ENCODE measurements at regions not wholly inside any gene's neighbourhood (a gene's known extent, or its start where the extent isn't known, plus 50 kb on each side); places are given as distances from the start of the nearest gene placed in this dataset.

DNA sequence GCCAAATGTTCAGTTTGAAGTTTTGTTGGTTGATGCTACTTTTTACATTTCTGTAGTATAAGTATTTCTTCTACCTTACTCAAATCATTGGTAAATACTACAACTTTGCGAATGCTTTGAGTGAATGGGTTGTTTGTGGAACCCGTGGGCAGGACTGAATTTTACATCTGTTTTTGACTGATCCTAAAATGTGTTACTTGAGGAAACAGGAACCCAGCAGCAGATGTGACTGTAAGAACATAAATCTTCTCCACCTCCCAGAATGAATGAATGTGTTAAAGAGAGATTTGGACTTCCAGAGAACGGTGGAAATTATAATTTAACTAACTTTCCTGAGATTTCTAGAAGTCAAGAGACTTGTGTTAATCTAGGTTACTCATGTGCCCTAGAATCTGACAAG lies 728.5 kb upstream of the MARCKS start:
- no peak for TF ChIP-seq CTCF (conservative IDR thresholded peaks at IDR 0.05; ENCODE audit: low read depth in 2 of 2)
- no peak for TF ChIP-seq POLR2AphosphoS5 (IDR thresholded peaks at IDR 0.05; ENCODE audit: low read depth)
- no peak for TF ChIP-seq EZH2 (IDR thresholded peaks at IDR 0.05; ENCODE audit: low read depth, unreplicated experiment)
- no peak for TF ChIP-seq REST (IDR thresholded peaks at IDR 0.05; ENCODE audit: unreplicated experiment)
- no peak for TF ChIP-seq JUNB (IDR thresholded peaks at IDR 0.05; ENCODE audit: unreplicated experiment)
- TF ChIP-seq EZH2phosphoT487 (IDR thresholded peaks at IDR 0.05; ENCODE audit: unreplicated experiment) = no peak
- TF ChIP-seq, protein P1, sequence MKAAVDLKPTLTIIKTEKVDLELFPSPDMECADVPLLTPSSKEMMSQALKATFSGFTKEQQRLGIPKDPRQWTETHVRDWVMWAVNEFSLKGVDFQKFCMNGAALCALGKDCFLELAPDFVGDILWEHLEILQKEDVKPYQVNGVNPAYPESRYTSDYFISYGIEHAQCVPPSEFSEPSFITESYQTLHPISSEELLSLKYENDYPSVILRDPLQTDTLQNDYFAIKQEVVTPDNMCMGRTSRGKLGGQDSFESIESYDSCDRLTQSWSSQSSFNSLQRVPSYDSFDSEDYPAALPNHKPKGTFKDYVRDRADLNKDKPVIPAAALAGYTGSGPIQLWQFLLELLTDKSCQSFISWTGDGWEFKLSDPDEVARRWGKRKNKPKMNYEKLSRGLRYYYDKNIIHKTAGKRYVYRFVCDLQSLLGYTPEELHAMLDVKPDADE (IDR thresholded peaks at IDR 0.05) = no peak
